SK-N-SH treated with all-trans-retinoic acid at 6 μM for 48 hours (cell line): ENCODE measurements at regions not wholly inside any gene's neighbourhood (a gene's known extent, or its start where the extent isn't known, plus 50 kb on each side); places are given as distances from the start of the nearest gene placed in this dataset.

Source experiments
- ARNTL ChIP-seq: fragments of 450-650 bp; formaldehyde crosslinking; IDR thresholded peaks from 2 replicates; pipeline ENCODE4 v1.5.0; 2020; ENCODE audit warnings: low read depth, mild to moderate bottlenecking, moderate library complexity, borderline replicate concordance
- PATZ1 ChIP-seq: fragments of 250-450 bp; sonication (Bioruptor Pico); IDR thresholded peaks from 2 replicates; pipeline ENCODE4 v1.8.0; 2020; ENCODE audit warnings: mild to moderate bottlenecking, moderate library complexity, borderline replicate concordance
- RARB ChIP-seq: fragments of 250-450 bp; sonication (Bioruptor Pico); IDR thresholded peaks from 2 replicates; pipeline ENCODE4 v1.8.0; 2021; ENCODE audit warnings: mild to moderate bottlenecking, moderate library complexity
- SNAI2 ChIP-seq: fragments of 250-450 bp; sonication (Bioruptor Pico); IDR thresholded peaks from 2 replicates; pipeline ENCODE4 v1.5.0; 2020; ENCODE audit warnings: mild to moderate bottlenecking, moderate library complexity
- ZNF565 ChIP-seq: fragments of 450-650 bp; formaldehyde crosslinking; conservative IDR thresholded peaks from 2 replicates; pipeline ENCODE4 v1.5.0; 2020; ENCODE audit warnings: low read depth, mild to moderate bottlenecking, moderate library complexity
- ZNF8 ChIP-seq: fragments of 450-650 bp; formaldehyde crosslinking; IDR thresholded peaks from 2 replicates; pipeline ENCODE4 v1.5.0; 2020; ENCODE audit warnings: mild to moderate bottlenecking, moderate library complexity
- TF ChIP-seq, protein P1 (sequence below): fragments of 250-450 bp; sonication (Bioruptor Pico); IDR thresholded peaks from 2 replicates; pipeline ENCODE4 v1.5.1; 2020; ENCODE audit warnings: low read depth, mild to moderate bottlenecking, moderate library complexity

DNA sequence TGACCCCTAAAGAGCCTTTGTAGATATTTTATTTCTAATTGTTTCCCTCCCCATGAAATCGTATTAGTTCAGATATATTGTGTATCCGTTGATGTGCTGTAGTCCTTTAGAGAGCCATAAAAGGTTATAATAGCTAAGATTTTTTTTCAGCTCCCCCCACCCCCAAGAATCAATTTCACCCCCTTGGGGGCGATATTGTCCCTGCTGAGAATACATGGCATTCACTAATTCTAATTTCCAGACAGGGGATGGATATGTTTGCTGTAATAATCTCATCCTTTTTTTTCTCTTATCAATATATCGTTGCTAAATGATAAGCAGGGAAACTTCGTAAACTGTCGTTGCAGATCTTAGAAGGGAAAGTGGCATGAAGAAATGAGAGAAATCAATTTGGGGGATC, 530.7 kb downstream of the TMEM182 start:
- TF ChIP-seq ZNF8 (CRISPR knock-in tag), result no peak
- TF ChIP-seq, protein P1, sequence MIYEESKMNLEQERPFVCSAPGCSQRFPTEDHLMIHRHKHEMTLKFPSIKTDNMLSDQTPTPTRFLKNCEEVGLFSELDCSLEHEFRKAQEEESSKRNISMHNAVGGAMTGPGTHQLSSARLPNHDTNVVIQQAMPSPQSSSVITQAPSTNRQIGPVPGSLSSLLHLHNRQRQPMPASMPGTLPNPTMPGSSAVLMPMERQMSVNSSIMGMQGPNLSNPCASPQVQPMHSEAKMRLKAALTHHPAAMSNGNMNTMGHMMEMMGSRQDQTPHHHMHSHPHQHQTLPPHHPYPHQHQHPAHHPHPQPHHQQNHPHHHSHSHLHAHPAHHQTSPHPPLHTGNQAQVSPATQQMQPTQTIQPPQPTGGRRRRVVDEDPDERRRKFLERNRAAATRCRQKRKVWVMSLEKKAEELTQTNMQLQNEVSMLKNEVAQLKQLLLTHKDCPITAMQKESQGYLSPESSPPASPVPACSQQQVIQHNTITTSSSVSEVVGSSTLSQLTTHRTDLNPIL (CRISPR knock-in tag), result no peak
- no peak for TF ChIP-seq ARNTL (CRISPR knock-in tag)
- no peak for TF ChIP-seq RARB (CRISPR knock-in tag)
- no peak for TF ChIP-seq ZNF565 (CRISPR knock-in tag)
- no peak for TF ChIP-seq SNAI2 (CRISPR knock-in tag)
- TF ChIP-seq PATZ1 (CRISPR knock-in tag), result no peak
